SK-N-DZ (cell line): ENCODE measurements at regions not wholly inside any gene's neighbourhood (a gene's known extent, or its start where the extent isn't known, plus 50 kb on each side); places are given as distances from the start of the nearest gene placed in this dataset.
A peak's percentile ranks its signal among the peaks of the same experiment; 100 is the strongest.

Source experiments
- DNase-seq: peaks from one replicate; pipeline ENCODE4 v3.0.0-alpha.2; 2015; ENCODE audit warnings: low spot score

DNA sequence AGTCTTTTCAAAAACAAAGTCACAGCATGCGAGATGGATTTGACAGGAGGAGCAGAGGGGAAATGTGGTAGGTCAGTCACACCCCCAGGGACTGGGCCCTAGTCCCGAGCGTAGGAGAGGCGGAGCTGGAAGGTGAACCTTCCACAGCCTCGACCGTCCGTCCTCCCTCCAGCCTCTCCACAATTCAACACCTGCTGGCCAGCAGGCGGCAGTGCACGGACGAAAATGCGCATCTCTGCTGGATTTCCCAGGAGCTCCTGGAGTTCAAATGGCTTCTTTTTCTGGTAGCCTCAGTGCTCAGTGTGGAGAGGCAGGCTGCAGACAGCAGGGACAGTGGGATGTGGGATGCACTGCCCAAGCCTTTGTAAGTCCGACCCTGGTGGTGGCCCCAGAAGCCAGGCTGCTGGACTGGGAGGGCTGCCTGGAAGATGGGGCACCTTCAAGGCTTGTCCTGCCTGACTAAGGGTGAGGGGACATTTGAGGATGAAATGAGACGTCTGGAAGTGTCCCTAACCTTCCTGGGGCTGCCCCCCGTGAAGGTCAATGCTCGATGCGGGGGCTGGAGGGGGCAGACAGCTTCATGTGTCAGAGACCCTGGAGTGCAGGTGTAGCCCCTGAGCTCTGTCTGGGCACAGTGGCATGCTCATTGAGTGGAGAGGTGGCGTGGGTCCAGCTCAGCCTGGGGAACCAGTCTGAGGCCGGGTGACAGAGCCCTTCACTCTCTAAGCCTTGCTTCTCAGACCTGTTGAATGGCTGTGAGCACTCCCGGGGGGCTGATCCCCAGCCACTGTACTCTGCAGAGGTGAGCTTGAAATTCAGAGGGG, 189.5 kb downstream of the TFCP2L1 start:
- DNase-seq, result peak; percentile 68

GRCh38 chr2:121096611-121097010, 188.4 kb downstream of the TFCP2L1 start:
- no peak for DNase-seq

- DNase-seq, result no peak
These were observed 186.4 kb downstream of the TFCP2L1 start for GRCh38 chr2:121098556-121098955.

DNA sequence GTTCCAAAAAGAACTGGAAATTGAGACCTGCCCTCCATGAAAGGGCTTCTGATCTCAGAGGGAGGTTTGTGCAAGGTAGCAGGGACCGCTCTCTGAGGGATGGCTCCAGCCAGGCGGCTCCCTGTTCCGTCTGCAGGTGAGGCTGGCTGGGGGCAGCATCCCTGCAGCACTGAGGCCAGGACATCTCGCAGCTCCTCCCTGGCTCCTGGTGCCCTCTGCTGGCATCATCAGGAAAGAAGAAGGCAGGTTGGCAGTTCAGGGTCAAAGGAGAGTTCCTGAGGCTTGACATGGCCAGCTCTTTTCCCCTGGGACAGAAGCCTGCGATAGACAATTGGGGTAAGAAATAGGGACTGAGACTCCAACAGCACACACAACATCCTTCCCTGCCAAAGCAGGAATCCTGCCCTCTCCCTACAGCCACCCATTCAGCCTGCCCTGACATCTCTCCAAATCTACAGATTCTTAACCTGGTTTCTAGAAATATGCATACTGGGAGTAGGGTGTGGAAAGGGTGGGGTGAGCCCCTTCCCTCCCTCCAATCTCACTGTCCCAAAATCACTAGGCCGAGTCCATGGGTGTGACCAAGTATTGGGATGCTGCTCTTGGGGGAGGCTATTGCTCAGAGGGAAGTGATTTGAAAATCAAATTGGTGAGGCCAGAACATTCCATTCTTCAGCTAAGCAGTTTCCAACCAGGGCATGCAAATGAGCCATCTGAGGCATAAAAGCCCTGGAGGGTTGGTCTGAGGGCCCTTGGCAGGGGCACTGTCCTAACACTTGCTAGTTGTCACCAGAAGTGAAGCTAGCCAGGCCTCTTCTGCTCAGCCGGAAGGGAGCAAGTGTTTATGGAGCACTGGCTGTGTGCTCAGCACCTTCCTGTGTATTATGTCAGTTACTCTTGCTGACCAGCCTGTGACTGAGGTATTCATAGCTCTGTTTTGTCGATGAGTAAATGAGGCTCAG, 185.4 kb downstream of the TFCP2L1 start:
- DNase-seq, result no peak

- DNase-seq, result no peak
These were observed 183.8 kb downstream of the TFCP2L1 start for GRCh38 chr2:121101093-121101715.

DNA sequence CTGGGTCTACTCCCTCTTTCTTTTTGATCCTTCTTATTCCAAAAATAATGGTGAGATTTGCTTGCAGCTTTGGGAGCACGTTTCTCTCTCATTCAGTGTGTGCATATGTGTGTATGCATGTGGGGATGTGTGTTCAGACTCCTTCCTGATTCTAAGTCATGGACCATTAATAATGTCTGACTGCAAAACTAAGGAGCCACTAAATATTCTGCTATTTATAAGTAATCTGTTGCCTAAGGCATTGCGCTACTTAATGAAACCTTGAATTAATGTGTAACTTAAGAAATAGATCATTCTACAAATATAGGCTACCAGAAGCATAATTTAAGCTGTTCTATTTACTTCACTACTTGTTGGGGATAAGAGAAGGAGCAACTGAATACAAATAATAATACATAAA, 182.1 kb downstream of the TFCP2L1 start:
- DNase-seq, result no peak

- no peak for DNase-seq
These were observed 181.0 kb downstream of the TFCP2L1 start for GRCh38 chr2:121103960-121104359.

DNA sequence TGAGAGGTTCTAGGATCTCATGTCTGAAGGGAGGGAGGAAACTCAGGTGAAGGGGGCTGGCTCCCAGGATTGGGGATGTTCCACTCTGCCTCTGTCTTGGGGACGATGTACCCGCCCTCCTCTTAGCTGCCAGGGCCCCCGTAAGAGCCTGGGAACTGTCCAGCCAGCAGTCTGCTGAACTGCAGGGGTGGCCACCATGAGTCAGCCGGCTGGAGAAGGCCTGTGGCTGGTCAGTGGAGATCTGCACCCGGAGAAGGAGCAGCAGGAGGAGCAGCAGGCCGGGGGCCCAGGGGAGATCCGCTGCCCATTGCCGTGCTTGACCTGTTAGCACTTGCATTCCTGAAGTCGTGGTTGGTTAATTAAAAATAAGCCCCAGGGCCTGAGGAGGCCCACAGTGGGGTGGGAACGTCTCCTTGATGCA, 180.3 kb downstream of the TFCP2L1 start:
- no peak for DNase-seq

DNA sequence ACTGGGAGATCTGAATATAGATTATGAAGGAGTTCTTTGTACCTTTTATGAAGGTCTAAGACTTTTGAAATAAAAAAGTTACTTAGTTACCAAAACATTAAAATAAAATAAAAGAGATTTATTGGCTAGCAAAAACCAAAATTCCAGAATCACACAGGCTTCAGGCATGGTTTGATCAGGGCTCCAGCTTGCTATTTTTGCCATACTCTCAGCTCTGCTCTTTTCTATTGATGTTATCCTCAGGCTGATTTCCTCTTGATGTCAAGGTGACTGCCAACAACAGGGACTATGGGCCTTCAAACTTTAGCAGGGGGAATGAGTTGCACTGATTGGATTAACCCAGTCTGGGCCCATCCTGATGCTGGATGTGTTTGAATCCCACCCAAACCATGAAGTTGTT, 174.1 kb downstream of the TFCP2L1 start:
- DNase-seq, result no peak

DNA sequence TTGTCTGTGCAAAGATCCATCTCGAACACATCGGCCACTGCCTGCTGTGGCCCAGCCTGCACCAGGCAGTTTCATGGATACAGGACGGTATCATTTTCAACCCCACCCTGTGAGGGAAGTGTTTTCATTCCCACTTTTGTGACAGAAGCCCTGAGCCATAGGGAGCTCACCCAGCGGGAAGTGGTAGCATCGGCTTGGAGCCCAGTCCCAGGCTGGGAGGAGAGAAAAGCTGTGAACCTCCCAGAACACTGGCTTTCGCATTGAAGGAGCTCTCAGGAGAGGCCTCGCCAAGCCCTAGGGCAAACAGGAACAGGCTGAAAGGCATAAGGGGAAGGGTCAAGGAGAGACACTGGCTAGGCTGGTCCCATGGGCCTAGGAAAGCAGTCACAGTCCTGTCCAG, 166.1 kb downstream of the TFCP2L1 start:
- no peak for DNase-seq

DNA sequence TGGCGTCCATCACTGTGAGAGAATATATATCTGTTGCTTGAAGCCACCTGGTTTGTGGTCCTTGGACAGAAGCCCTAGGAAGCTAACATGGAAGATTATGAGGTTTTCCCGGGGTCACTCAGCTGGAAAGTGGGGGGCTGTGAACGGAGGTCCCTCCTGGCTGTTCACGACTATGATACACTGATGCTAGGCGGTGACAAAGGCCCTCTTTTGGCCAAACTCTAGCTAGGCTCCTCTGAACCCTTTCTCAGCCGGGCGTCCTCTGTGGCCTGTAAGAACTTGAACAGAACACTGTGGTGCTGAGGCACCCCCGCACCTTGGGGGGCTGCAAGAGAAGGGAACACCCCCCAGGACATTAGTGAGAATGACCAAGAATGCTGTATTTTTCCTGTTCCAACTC, 164.6 kb downstream of the TFCP2L1 start:
- DNase-seq, result no peak

DNA sequence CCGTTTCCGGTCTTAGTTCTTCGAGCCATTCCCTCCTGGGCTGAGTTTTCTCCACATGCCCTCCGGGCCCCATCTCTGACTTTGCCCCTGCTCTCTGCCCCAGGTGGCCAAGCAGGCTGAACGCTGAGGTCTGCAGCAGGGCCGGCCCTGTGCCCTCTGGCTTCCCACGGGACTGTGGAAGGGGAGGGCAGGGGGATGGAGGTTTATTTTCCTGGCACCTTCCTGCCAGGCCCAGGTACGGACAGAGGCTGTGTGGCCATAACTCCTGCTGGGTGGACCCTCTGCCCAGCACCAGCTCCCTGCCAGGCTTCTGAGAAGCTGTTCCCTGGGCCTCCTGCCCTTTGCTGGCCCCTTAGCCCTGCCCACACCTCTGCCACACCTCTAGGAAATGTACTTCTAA, 164.0 kb downstream of the TFCP2L1 start:
- DNase-seq, result no peak

- no peak for DNase-seq
These were observed 163.3 kb downstream of the TFCP2L1 start for GRCh38 chr2:121121661-121122060.

DNA sequence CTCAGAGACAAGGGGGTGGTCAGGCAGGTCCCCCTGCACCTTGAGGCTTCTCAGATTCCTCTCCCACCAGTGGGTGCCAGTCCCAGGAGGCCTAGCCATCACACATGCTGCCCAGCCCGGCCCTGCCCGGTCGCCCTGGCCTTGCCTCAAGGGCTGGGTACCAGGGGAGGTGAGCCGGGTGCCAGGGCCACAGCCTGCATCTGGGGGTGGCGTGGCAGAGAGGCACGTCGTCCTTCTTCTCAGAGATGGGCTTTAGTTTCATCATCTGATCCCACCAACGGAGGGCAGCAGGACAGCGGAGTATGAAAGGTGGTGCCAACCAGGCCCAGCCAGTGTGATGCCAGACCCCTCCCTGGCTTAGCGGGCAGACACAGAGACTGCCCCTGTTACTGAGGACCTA, 161.7 kb downstream of the TFCP2L1 start:
- DNase-seq, result no peak

DNA sequence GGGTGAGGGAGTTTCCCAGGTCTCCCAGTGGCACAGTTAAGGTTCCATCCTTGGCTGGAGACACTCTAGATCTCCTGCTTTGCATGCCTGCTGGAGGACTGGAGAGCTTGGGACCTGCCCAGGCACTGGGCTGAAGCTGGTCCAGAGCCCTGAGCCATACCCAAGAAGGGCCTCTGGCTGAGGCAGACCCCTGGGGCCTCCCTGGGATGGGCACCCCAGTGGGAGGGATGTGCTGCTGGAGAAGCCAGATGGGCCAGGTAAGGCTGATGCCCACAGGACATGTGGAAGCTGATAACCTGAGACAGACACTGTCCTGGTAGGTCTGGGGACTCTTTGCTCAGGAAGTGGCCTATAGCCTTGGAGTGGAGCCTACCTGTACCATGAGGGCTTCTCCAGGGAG, 160.7 kb downstream of the TFCP2L1 start:
- DNase-seq, result no peak

DNA sequence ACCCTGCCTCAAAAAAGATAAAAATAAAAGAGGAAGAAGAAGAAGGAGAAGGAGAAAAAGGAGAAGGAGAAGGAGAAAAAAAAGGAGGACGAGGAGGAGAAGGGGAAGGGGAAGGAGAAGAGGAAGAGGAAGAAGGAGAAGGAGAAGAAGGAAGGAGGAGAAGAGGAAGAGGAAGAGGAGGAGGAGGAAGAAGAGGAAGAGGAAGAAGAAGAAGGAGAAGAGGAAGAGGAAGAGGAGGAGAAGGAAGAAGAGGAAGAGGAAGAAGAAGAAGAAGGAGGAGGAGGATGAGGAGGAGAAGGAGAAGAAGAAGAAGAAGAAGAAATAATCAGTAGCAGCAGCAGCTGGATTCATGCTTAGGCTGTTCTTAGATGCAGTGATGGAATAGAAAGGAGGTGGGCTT, 159.7 kb downstream of the TFCP2L1 start:
- DNase-seq, result no peak

DNA sequence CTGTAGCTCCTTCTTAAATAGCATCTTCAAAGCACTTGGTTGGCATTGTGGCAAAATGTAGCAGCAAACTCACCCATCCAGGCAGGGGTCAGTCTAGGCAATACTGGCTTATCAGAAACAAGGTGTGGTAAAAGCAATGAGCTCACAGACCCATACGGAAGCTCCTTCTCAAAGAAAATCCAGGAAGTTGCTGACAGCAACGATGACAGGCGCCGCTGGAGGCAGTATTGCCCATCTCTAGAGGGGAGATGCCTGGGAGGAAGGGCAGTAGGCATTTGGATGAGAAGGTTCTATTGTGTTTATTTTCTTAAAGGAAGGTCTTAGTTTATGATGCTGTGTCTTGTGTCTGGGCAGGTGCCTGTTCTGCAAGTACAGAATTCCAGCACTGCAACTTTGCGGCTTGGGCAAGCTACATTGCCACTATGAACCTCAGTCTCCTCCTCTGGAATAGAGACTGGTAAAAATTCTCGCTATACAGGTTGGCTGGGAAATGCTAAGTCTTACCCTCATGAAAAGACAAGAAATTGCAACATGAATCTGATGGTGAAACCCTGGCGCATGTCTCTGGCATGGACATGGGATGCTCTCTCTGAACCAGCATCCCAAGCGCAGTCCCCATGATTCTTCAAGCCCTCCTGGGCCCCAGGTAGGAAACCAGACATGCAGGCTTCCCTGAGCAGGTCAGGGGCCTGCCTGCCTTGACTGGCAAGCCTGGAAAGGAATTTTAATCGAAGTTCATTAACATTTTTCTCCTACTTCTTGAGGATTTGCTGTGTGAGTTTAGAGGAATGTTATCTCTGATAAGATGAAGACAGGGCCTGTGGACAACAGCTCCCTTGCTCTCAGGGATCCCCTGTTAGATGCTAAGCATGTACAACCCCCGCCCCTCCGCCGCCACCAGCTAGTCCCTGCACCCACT, 156.0 kb downstream of the TFCP2L1 start:
- DNase-seq, result peak; percentile 33

DNA sequence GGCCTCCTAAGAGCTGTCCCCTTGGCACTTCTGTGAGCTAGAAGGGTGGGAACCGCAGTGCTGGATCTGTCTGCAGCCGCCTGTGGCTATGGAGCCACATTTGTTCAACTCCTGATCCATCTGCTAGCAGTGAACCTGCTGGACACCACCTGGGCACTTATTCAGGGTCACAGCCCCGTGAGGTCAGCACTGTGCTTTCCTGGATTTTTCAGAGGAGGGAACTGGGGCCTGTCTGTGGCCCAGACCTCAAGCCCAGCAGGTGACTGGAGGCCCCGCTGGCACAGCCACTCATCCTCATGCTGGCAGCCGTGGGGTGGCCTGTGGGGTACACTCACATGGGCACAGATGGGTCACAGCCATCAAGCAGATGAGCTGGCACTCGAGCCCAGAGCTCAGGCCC, 155.3 kb downstream of the TFCP2L1 start:
- DNase-seq, result no peak

DNA sequence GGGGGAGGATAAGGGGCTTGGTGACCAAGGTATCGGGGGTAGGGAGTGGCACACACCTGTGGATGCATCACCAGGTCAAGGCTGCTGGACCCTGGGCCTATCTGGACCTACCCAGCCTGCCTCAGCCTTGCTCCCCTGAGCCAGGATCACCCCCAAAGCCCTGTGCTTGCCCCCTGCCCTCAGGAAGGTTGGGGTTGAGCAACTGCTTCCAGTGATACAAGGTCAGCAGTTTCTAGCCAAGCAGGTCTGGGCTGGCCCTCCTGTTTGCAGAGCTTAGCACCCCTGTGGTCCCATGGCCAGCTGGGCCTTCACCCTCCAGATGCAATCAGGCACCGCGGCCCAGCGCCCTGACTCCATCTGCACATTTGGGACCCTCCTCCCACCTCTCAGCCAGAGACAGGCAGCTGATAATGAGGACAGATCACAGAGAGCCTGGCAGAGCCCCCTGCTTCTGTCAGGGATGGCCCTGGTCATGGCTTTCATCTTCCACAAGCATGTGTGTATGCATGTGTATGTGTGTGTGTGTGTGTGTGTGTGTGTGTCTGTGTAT, 154.6 kb downstream of the TFCP2L1 start:
- DNase-seq, result no peak

- DNase-seq, result no peak
These were observed 153.6 kb downstream of the TFCP2L1 start for GRCh38 chr2:121131375-121131774.
